ENCODE measurements at regions not wholly inside any gene's neighbourhood (a gene's known extent, or its start where the extent isn't known, plus 50 kb on each side); places are given as distances from the start of the nearest gene placed in this dataset.

- Histone ChIP-seq H3K4me3 (ENCODE audit: low read depth, low read length) (no peak overlapping the region), H3K27ac (no peak overlapping the region), H3K9me3 (ENCODE audit: severe bottlenecking) (no peaks in the 10 kb centered on the region), H3K36me3 (no peaks in the 10 kb centered on the region), H3K27me3 (ENCODE audit: insufficient read depth, low read depth, severe bottlenecking) (no peaks in the 10 kb centered on the region)
- DNase-seq = no peak
- TF ChIP-seq CTCF (IDR thresholded peaks at IDR 0.05; ENCODE audit: low read depth, low read length) = no peak
Measured at GRCh38 chr10:71043858-71044257, 155.5 kb upstream of the PCBD1 start.

GRCh38 chr10:71044720-71045119 is 156.4 kb upstream of the PCBD1 start:
- no peaks in the 10 kb centered on the region for H3K36me3 ChIP-seq
- no peak overlapping the region for H3K27ac ChIP-seq
- TF ChIP-seq CTCF (IDR thresholded peaks at IDR 0.05; ENCODE audit: low read depth, low read length) = no peak
- H3K4me3 ChIP-seq (ENCODE audit: low read depth, low read length) = no peak overlapping the region
- no peak for DNase-seq
- no peaks in the 10 kb centered on the region for H3K9me3 ChIP-seq (ENCODE audit: severe bottlenecking)
- no peaks in the 10 kb centered on the region for H3K27me3 ChIP-seq (ENCODE audit: insufficient read depth, low read depth, severe bottlenecking)

- Histone ChIP-seq H3K27me3 (ENCODE audit: insufficient read depth, low read depth, severe bottlenecking) (no peaks in the 10 kb centered on the region), H3K9me3 (ENCODE audit: severe bottlenecking) (no peaks in the 10 kb centered on the region), H3K4me3 (ENCODE audit: low read depth, low read length) (no peak overlapping the region), H3K36me3 (no peaks in the 10 kb centered on the region), H3K27ac (no peak overlapping the region)
- no peak for TF ChIP-seq CTCF (IDR thresholded peaks at IDR 0.05; ENCODE audit: low read depth, low read length)
- no peak for DNase-seq
Measured at GRCh38 chr10:71045204-71045809, 156.9 kb upstream of the PCBD1 start.

- TF ChIP-seq CTCF (IDR thresholded peaks at IDR 0.05; ENCODE audit: low read depth, low read length) = no peak
- no peaks in the 10 kb centered on the region for H3K27me3 ChIP-seq (ENCODE audit: insufficient read depth, low read depth, severe bottlenecking)
- no peak for DNase-seq
- H3K36me3 ChIP-seq = no peaks in the 10 kb centered on the region
- H3K27ac ChIP-seq = no peak overlapping the region
- no peak overlapping the region for H3K4me3 ChIP-seq (ENCODE audit: low read depth, low read length)
- no peaks in the 10 kb centered on the region for H3K9me3 ChIP-seq (ENCODE audit: severe bottlenecking)
Measured at GRCh38 chr10:71045936-71046335, 157.6 kb upstream of the PCBD1 start.

GRCh38 chr10:71046747-71047146 is 158.4 kb upstream of the PCBD1 start:
- H3K36me3 ChIP-seq = no peaks in the 10 kb centered on the region
- no peak overlapping the region for H3K27ac ChIP-seq
- no peaks in the 10 kb centered on the region for H3K27me3 ChIP-seq (ENCODE audit: insufficient read depth, low read depth, severe bottlenecking)
- no peak for TF ChIP-seq CTCF (IDR thresholded peaks at IDR 0.05; ENCODE audit: low read depth, low read length)
- DNase-seq = no peak
- no peak overlapping the region for H3K4me3 ChIP-seq (ENCODE audit: low read depth, low read length)
- no peaks in the 10 kb centered on the region for H3K9me3 ChIP-seq (ENCODE audit: severe bottlenecking)

GRCh38 chr10:71048971-71049615 is 160.7 kb upstream of the PCBD1 start:
- no peak overlapping the region for H3K4me3 ChIP-seq (ENCODE audit: low read depth, low read length)
- TF ChIP-seq CTCF (IDR thresholded peaks at IDR 0.05; ENCODE audit: low read depth, low read length) = no peak
- no peak for DNase-seq

More at GRCh38 chr10:71048971-71049615, 160.7 kb upstream of the PCBD1 start:
- no peaks in the 10 kb centered on the region for H3K9me3 ChIP-seq (ENCODE audit: severe bottlenecking)
- no peaks in the 10 kb centered on the region for H3K27me3 ChIP-seq (ENCODE audit: insufficient read depth, low read depth, severe bottlenecking)
- H3K36me3 ChIP-seq = no peaks in the 10 kb centered on the region
- H3K27ac ChIP-seq = no peak overlapping the region
